Trophoblast cell (in vitro differentiated cells and primary cell): ENCODE measurements at regions not wholly inside any gene's neighbourhood (a gene's known extent, or its start where the extent isn't known, plus 50 kb on each side); places are given as distances from the start of the nearest gene placed in this dataset.

Experiments
- DNase-seq, 2 donors: peaks; one replicate each; pipeline ENCODE4 v3.0.0-alpha.2; 2016
- H2AFZ ChIP-seq: 2 replicates; pipeline ENCODE4 v1.6.1; 2013; ENCODE audit warnings: low read length, moderate library complexity, mild to moderate bottlenecking; ENCODE audit not compliant: insufficient read depth, poor library complexity
- H2AK5ac ChIP-seq: 2 replicates; pipeline ENCODE4 v1.6.1; 2013; ENCODE audit warnings: mild to moderate bottlenecking, low read length
- H2BK120ac ChIP-seq: 2 replicates; pipeline ENCODE4 v1.6.1; 2013; ENCODE audit warnings: low read length, mild to moderate bottlenecking, moderate library complexity; ENCODE audit not compliant: insufficient read depth, poor library complexity
- H2BK12ac ChIP-seq: 2 replicates; pipeline ENCODE4 v1.6.1; 2013; ENCODE audit warnings: mild to moderate bottlenecking, low read length, moderate library complexity
- H2BK5ac ChIP-seq: 2 replicates; pipeline ENCODE4 v1.6.1; 2013; ENCODE audit warnings: low read length, low read depth, moderate library complexity, mild to moderate bottlenecking; ENCODE audit not compliant: poor library complexity
- H3K14ac ChIP-seq: 2 replicates; pipeline ENCODE4 v1.6.1; 2013; ENCODE audit warnings: mild to moderate bottlenecking, low read length
- H3K18ac ChIP-seq: 2 replicates; pipeline ENCODE4 v1.6.1; 2013; ENCODE audit warnings: mild to moderate bottlenecking, low read length
- H3K23ac ChIP-seq: 2 replicates; pipeline ENCODE4 v1.6.1; 2013; ENCODE audit warnings: low read length
- H3K27ac ChIP-seq: 2 replicates; pipeline ENCODE4 v1.5.1; 2013; ENCODE audit warnings: low read depth, mild to moderate bottlenecking, inconsistent platforms, low read length, moderate library complexity
- H3K27me3 ChIP-seq: 2 replicates; pipeline ENCODE4 v1.6.1; 2013; ENCODE audit warnings: inconsistent platforms, mild to moderate bottlenecking, low read length, moderate library complexity; ENCODE audit not compliant: insufficient read depth
- H3K36me3 ChIP-seq, 2 experiments: 1 replicate in 1 of 2; 2 replicates in 1 of 2; pipeline ENCODE4 v1.6.1; 2013; ENCODE audit warnings: low read length in 2 of 2, mild to moderate bottlenecking in 2 of 2, moderate library complexity in 1 of 2; ENCODE audit not compliant: insufficient read depth in 2 of 2, control insufficient read depth in 1 of 2
- H3K4ac ChIP-seq: 2 replicates; pipeline ENCODE4 v1.6.1; 2013; ENCODE audit warnings: low read depth, mild to moderate bottlenecking, low read length, moderate library complexity
- H3K4me1 ChIP-seq, 2 experiments: 1 replicate in 1 of 2; 2 replicates in 1 of 2; pipeline ENCODE4 v1.6.1; 2013; ENCODE audit warnings: low read length in 2 of 2, mild to moderate bottlenecking in 2 of 2, moderate library complexity in 1 of 2; ENCODE audit not compliant: insufficient read depth in 2 of 2, control insufficient read depth in 1 of 2
- H3K4me2 ChIP-seq: 2 replicates; pipeline ENCODE4 v1.6.1; 2013; ENCODE audit warnings: inconsistent platforms, mild to moderate bottlenecking, low read length, moderate library complexity
- H3K4me3 ChIP-seq: 2 replicates; pipeline ENCODE4 v1.5.1; 2013; ENCODE audit warnings: mild to moderate bottlenecking, low read depth, low read length, inconsistent platforms
- H3K79me1 ChIP-seq: one replicate; pipeline ENCODE4 v1.6.1; 2013; ENCODE audit warnings: low read length
- H3K79me2 ChIP-seq: 2 replicates; pipeline ENCODE4 v1.6.1; 2013; ENCODE audit warnings: low read length, mild to moderate bottlenecking; ENCODE audit not compliant: control insufficient read depth, insufficient read depth, poor library complexity
- H3K9ac ChIP-seq: 2 replicates; pipeline ENCODE4 v1.6.1; 2013; ENCODE audit warnings: mild to moderate bottlenecking, low read length
- H3K9me3 ChIP-seq: 2 replicates; pipeline ENCODE4 v1.6.1; 2013; ENCODE audit warnings: low read depth, mild to moderate bottlenecking, control low read depth, inconsistent platforms, low read length; ENCODE audit not compliant: insufficient read depth
- H4K12ac ChIP-seq: 2 replicates; pipeline ENCODE4 v1.6.1; 2013; ENCODE audit warnings: low read depth, mild to moderate bottlenecking, low read length, moderate library complexity
- H4K8ac ChIP-seq: 2 replicates; pipeline ENCODE4 v1.6.1; 2013; ENCODE audit warnings: low read depth, mild to moderate bottlenecking, low read length, moderate library complexity
- H4K91ac ChIP-seq: one replicate; pipeline ENCODE4 v1.6.1; 2013; ENCODE audit warnings: low read depth, mild to moderate bottlenecking, low read length, moderate library complexity
- WGBS: extraction: QIAGEN DNeasy Blood & Tissue Kit; methylation state at CpG from one replicate; pipeline ENCODE4 v1.1.7; 2013; ENCODE audit warnings: missing lambda C conversion rate; ENCODE audit not compliant: insufficient read length, insufficient coverage; ENCODE audit errors: extremely low coverage; 5-methylcytosine and 5-hydroxymethylcytosine counted together

- H3K36me3 ChIP-seq, result no peaks in the 10 kb centered on the region
- no peaks in the 10 kb centered on the region for H3K79me2 ChIP-seq
- H2AFZ ChIP-seq, result no peak overlapping the region
- no peaks in the 10 kb centered on the region for H3K9me3 ChIP-seq
- no peaks in the 10 kb centered on the region for H3K79me1 ChIP-seq
- no peak overlapping the region for H3K18ac ChIP-seq
- no peak overlapping the region for H3K4me3 ChIP-seq
- no peak overlapping the region for H3K9ac ChIP-seq
- H3K23ac ChIP-seq, result no peak overlapping the region
- no peak overlapping the region for H2BK5ac ChIP-seq
- WGBS, result no CpG with 5 or more reads among the region's 5 CpGs
- no peak overlapping the region for H2AK5ac ChIP-seq
- no peaks in the 10 kb centered on the region for H3K27me3 ChIP-seq
- H4K8ac ChIP-seq, result no peak overlapping the region
- no peak overlapping the region for H4K91ac ChIP-seq
- H3K4ac ChIP-seq, result no peak overlapping the region
- DNase-seq, result no peak
- H4K12ac ChIP-seq, result no peak overlapping the region
- no peak overlapping the region for H2BK120ac ChIP-seq
- H3K27ac ChIP-seq, result no peak overlapping the region
- no peak overlapping the region for H2BK12ac ChIP-seq
- H3K4me2 ChIP-seq, result no peak overlapping the region
- no peaks in the 10 kb centered on the region for H3K4me1 ChIP-seq
- H3K14ac ChIP-seq, result no peak overlapping the region
Observed at GRCh38 chr5:2172471-2172870, 289.7 kb upstream of the IRX4 start.

- no CpG with 5 or more reads among the region's 7 CpGs for WGBS
- Histone ChIP-seq H2BK120ac (no peak overlapping the region), H3K4ac (no peak overlapping the region), H4K8ac (no peak overlapping the region), H3K9ac (no peak overlapping the region), H3K14ac (no peak overlapping the region), H3K9me3 (no peaks in the 10 kb centered on the region), H2BK12ac (no peak overlapping the region), H3K36me3 (no peaks in the 10 kb centered on the region), H4K12ac (no peak overlapping the region), H2AK5ac (no peak overlapping the region), H4K91ac (no peak overlapping the region), H3K27ac (no peak overlapping the region), H3K4me3 (no peak overlapping the region), H2AFZ (no peak overlapping the region), H3K23ac (no peak overlapping the region), H3K4me1 (no peaks in the 10 kb centered on the region), H3K4me2 (no peak overlapping the region), H3K18ac (no peak overlapping the region), H3K79me2 (no peaks in the 10 kb centered on the region), H3K79me1 (no peaks in the 10 kb centered on the region), H3K27me3 (no peaks in the 10 kb centered on the region), H2BK5ac (no peak overlapping the region)
- DNase-seq, result no peak
Observed at GRCh38 chr5:2170761-2171160, 288.0 kb upstream of the IRX4 start.

GRCh38 chr5:2169850-2170760, 287.4 kb upstream of the IRX4 start:
- Histone ChIP-seq H4K12ac (no peak overlapping the region), H3K18ac (no peak overlapping the region), H2BK120ac (no peak overlapping the region), H3K14ac (no peak overlapping the region), H2AFZ (no peak overlapping the region), H2BK12ac (no peak overlapping the region), H4K8ac (no peak overlapping the region), H3K4me3 (no peak overlapping the region), H3K79me1 (no peaks in the 10 kb centered on the region), H3K79me2 (no peaks in the 10 kb centered on the region), H3K27ac (no peak overlapping the region), H3K4me1 (no peaks in the 10 kb centered on the region), H4K91ac (no peak overlapping the region), H3K4me2 (no peak overlapping the region), H3K36me3 (no peaks in the 10 kb centered on the region), H2BK5ac (no peak overlapping the region), H2AK5ac (no peak overlapping the region), H3K27me3 (no peaks in the 10 kb centered on the region), H3K9ac (no peak overlapping the region), H3K4ac (no peak overlapping the region), H3K9me3 (no peaks in the 10 kb centered on the region), H3K23ac (no peak overlapping the region)
- DNase-seq, result no peak
- whole genome bisulfite sequencing, result no CpG with 5 or more reads among the region's 47 CpGs

GRCh38 chr5:2169430-2169808, 286.7 kb upstream of the IRX4 start:
- Histone ChIP-seq H4K91ac (no peak overlapping the region), H3K4me2 (no peak overlapping the region), H3K4ac (no peak overlapping the region), H3K4me1 (no peaks in the 10 kb centered on the region), H3K18ac (no peak overlapping the region), H2BK5ac (no peak overlapping the region), H4K12ac (no peak overlapping the region), H4K8ac (no peak overlapping the region), H3K4me3 (no peak overlapping the region), H2BK12ac (no peak overlapping the region), H2BK120ac (no peak overlapping the region), H3K27me3 (no peaks in the 10 kb centered on the region), H2AK5ac (no peak overlapping the region), H3K9ac (no peak overlapping the region), H3K27ac (no peak overlapping the region), H3K36me3 (no peaks in the 10 kb centered on the region), H3K23ac (no peak overlapping the region), H3K79me1 (no peaks in the 10 kb centered on the region), H3K9me3 (no peaks in the 10 kb centered on the region), H3K14ac (no peak overlapping the region), H2AFZ (no peak overlapping the region), H3K79me2 (no peaks in the 10 kb centered on the region)
- no peak for DNase-seq
- no CpG with 5 or more reads among the region's 10 CpGs for WGBS
